NCI-H2171 treated with DMSO at 0.1 percent for 48 hours (cell line): ENCODE measurements at regions not wholly inside any gene's neighbourhood (a gene's known extent, or its start where the extent isn't known, plus 50 kb on each side); places are given as distances from the start of the nearest gene placed in this dataset.
A peak's percentile ranks its signal among the peaks of the same experiment; 100 is the strongest.

Experiments used
- DNase-seq: peaks from one replicate; lab custom pipeline; 2025; lab: John Stamatoyannopoulos, UW

DNA sequence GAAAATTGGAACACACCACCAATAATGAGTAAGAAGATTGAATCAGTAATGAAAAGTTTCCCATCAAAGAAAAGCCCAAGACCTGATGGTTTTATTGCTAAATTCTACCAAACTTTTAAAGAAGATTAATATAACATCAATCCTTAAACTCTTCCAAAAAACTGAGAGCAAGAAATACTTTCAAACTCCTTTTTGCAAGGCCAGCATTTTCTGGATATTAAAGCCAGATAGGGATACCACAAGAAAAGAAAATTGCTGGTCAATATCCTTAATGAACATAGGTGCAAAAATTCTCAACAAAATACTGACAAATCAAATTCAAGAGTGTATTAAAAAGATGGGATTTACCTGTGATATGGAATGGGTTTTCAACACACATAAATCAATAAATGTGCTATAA, 484.6 kb downstream of the ANKRD50 start:
- DNase-seq: no peak

DNA sequence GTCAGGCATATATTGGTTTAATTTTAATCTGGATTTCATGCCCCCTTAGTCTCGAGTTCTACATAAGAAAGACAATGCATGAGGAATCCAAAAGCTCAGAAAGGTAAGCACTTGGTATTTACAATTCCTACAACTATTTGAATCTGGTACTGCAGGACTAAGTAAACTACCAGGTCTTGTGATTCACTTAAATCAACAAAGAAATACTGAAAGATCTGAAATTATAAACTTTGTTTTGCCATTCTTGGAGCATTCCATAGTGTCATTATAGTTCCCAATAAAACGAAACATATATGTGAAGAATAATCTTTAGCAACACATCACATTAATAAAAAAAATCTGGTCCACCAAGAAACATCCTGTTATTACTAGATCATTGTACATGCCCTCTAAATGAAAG, 482.3 kb downstream of the ANKRD50 start:
- DNase-seq: no peak

DNA sequence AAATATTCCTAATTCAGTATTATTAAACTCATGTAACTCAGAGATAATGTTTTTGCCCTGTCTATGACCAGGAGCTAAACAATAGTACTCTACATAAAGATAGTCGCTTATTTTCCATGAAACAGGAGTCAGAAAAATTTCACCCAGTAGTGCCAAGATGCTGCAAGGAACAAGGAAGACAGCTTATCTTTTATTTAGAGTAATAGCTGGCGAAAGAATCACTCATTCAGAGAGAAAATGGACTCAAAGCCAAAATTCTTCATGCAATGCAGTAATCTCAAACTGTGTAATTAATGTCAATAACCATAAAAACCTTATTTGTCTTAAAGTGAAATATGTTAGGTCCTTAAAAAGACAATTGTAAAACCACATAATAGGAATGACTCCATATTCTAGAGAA, 477.8 kb downstream of the ANKRD50 start:
- no peak for DNase-seq

DNA sequence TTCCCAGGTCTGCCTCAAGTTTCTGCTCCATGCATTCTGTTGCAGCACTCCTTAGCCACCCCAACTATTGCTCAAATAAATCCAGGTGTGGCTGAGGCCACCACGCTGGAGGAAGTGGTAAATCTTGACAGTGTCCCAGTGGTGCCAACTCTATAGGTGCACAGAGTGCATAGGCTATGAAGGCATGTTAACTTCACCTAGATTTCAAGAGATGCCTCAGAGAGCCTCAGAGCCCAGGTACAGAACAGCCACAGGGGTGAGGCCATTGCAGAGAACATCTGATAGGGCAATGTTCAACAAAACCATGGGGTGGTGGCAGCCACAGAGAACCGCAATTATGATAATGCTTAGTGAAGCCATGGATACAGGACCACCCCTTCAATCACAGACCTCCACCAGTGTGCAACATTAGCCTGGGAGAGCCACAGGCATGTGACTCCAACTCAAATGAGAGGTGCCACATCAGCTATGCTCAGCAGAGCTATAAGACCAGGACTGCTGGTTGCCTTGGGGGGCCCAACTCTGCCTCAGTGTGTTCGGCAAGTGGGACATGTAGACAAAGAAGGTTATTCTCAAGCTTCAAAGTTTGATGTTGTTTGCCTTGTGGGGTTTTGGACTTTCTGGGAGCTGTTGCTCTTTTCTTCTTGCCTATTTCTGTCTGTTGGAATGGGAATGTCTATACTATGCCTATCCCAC, 468.7 kb downstream of the ANKRD50 start:
- no peak for DNase-seq

DNA sequence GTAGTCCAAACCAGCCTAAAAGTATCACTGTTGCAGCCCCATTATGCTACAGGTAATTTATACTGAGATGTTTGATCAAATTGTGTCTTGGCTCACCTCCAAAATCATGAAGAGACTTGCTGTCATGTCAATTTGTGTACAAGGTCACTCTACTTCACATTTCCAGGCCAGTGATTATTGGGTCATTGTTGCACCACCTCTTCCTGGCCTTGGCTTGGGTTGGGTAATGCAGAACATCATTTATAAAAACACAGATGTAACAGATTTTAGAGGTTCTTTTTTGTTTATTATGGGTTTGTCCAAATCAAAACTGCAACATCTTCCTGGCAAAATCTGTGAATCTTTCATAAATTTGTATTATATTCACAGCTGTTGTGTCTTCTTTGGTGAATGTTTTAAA, 459.5 kb downstream of the ANKRD50 start:
- no peak for DNase-seq

DNA sequence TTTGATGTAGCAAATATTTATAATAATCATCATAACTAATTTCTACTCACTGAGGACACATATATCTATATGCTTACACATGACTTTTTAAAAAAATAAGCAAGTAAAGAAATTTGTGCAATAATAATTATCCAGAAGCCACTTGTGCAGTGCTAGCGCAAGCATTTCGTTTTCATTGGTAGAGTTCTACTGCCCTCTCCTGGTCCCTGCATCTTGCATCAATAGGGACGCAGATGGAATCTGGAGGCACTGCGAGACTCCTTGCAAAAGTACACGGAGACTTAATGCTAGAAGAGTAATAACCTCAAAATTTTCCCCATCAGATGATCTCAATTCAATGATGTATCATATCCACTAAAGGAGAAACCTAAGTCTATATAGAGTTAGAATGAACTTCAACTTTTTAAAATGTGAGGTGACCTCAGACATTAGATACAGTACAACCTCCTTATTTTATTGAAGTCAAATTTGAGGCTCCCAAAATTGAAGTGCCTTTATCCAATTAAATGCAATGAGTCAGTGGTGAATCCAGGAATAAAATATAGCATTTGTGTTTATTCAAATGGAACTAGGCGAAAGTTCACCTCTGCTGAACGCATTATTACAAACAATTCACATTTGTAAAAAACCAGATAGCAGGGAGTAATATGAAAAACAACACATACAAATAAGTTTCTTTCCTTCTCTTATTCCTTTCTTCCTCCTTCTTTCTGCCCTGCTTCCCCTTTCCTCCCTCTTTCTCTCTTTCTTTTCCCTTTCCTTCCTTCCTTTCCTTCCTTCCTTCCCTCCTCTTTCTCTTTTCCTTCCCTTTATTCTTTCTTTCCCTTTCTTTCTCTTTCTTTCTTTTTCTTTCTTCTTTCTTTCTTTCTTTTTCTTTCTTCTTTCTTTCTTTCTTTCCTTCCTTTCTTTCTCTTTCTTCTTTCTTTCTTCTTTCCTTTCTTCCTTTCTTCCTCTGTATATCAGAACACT, 450.0 kb downstream of the ANKRD50 start:
- DNase-seq: peak; percentile 40

DNA sequence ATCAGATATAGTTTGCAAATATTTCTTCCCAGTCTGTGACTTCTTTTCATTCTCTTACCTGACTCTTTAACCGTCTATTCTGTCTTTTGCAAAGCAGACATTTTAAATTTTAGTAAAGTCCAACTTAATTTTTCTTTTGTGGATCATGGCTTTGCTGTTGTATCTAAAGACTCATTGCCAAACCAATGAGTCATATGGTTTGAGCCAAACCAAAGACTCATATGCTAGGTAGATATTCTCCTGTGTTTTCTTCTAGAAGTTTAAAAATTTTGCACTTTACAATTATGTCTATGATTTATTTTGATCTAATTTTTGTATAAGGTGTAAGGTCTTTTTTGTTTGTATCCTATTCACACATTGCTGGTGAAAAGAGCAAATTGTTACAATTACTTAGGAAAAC, 446.8 kb downstream of the ANKRD50 start:
- no peak for DNase-seq

DNA sequence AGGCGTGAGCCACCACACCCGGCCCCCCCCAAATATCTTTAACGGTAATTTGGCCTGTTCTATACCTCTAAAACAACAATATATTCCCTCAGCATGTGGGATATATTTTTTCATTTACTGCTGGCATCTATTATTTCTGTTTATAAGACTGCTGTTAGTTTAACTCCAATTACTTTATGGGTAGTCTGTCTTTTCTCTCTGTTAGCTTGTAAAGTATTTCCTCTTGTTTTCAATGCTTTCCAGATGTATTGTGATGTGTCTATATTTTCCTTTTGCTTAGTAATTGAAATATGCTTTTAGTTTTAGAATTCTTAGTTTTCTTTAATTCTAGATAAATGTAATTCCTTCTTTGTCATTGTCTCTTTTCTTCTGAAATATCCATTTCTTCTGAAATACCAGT, 445.8 kb downstream of the ANKRD50 start:
- no peak for DNase-seq

DNA sequence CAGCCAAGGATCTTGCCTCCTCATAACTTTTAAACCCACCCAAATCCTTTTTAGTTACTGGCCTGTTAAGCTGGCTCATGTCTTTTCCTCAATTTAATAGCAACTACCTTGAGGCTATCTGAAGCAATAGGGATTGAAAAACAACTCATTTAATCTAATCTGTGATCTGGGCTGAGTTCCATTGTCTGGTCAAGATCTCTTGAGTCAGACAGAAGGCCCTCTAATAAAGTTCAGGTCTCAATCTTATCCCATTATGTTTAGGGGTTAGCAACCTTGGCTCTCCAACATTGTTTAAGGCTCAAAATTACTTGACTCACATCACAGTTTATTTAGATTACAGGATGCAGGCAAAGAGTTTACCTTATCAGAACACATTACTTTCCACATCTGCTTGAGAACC, 436.1 kb downstream of the ANKRD50 start:
- DNase-seq: no peak

DNA sequence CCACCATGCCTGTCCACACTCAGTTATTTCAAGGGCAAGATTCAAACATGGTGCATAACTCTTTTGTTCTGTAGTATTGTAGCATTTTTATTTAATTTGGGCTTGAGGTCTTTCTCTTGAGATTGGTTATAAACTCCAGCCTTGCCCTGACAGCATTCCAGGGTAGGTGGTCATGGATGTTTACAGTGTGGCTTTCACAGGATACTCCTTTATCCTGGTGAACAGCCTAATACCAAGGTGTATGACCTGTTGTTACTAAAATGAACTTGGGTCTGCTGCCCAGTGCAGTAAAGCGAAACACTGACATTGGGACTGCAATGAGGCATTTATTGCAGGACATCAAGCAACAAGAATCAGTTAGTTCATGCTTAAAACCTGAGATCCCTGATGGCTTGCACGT, 434.8 kb downstream of the ANKRD50 start:
- DNase-seq: no peak

DNA sequence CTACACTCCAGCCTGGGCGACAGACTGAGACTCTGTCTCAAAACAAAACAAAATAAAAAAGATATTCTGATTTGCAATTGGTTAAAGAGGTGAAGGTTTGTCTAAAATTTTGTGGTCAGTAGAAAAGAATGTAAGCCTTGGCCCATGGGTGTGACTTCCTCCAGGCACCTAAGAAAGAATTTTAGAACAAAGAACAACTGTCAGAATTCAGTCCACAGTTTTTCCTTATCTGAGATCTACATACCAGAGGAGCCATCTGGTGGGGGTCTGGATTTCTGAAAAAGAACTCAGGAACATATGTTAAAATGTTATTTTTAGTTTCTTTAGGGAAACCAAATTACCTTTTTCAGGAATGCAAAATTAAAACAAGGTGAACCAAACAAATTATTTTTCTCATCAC, 434.1 kb downstream of the ANKRD50 start:
- no peak for DNase-seq

DNA sequence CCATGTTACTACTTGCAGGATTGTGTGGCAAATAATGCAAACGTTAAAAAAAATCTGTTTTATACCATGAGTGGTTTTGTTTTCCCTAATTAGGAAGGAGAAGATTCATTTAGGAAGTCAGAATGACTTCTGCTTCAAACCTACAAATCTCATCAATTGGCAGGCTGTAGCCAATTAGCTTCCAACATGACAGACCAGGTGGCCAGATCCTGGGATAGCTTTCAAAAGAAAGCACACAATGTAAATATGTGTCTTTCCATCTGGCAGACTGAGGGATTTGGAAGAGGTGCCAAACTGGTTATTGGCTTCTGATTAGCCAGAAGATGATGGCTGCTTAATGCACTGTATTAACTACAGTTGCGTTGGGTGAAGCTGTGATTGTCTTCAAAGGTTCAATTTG, 432.8 kb downstream of the ANKRD50 start:
- peak; percentile 32 for DNase-seq

DNA sequence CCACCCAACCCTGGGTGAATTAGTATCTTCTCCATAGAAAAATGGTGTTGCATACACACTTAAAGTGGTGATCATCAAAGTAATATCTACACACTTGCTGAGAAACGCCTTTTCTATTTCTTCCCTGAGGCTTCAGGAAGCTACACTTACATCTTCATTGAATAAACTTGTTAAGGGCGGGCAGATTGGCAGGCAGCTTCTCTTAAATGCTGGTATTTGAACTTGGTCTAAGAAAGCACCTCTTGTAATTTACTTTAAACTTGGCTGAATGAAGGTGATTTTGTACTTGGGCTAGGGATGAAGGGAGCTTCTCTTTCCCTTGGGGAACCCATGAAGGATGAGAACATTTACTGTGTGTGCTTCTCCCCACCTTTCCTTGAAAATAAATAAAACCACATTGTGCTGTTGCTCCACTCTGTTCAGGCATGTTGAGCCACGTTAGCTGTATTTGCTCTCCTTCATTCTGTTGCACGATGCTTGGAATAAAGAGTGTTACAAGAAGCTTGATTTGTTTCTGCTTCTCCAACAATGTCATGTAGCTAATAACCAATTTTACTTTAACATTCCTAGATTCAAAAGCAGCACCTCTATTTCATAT, 430.1 kb downstream of the ANKRD50 start:
- no peak for DNase-seq

DNA sequence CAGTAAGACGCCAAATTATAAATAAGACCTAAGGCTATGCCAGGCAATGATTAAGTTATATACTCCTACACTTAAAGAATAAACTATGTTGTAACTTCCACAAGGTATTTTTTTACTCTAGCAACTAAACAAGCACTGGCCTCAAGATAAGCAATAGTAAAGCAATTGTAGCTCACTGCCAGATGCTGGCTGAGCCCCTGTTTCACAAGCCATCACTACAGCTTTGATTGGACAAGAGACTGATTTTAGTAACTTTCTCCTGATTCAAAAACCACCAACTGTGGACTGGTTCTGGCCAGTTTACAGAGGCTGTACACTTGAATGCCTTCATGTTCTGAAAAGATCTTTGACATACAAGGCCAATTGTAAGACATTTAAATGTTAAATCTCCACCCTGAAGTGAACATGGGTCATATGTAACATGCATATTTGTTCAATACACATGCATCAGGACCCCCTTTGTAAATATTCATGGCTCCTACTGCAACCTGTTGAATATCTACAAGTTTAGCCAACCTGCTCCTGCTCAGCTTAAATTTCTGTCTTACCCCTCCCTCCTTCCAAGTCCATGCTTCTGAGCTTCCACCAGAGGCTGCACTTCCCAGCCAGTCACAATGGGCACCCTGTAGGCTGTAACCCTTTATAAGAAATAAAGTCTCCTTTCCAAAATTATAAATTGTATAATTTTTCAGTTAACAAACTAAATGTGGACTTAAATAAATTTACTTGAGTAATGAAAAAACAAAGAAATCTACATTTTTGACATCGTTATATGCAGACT, 423.6 kb downstream of the ANKRD50 start:
- no peak for DNase-seq

DNA sequence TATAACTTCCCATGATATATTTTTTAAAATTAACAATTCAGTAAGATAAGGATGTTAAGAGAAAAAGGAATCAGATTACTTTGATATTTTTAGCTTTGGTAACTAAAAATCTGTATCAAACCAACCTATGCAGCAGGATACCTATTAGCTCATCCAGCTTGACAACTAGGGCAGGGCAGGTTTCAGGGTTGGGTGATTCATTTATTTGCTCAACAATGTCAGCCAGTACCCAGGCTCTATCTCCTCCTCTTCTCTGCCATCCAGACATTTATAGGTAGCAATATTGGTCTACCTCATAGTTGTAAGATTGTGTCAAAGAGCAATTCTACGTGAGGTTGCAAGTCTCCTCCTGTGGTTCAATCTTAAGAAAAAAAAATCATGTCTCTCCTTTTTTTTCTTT, 421.9 kb downstream of the ANKRD50 start:
- no peak for DNase-seq

DNA sequence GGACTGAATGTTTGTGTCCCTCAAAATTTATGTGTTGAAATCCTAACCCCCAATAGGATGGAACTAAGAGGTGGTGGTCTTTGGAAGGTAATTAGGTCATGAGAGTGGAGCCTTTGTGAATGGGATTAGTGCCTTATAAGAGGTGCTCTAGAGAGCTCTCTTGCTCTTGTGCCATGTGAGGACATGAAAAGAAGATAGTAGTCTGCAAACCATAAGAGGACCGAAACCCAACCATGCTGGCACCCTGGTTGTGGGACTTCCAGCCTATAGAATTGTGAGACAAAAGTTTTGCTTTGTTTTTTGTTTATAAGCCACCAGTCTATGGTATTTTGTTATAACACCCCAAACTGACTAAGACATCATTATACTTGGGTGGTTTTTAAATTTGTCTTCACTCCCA, 417.1 kb downstream of the ANKRD50 start:
- no peak for DNase-seq

DNA sequence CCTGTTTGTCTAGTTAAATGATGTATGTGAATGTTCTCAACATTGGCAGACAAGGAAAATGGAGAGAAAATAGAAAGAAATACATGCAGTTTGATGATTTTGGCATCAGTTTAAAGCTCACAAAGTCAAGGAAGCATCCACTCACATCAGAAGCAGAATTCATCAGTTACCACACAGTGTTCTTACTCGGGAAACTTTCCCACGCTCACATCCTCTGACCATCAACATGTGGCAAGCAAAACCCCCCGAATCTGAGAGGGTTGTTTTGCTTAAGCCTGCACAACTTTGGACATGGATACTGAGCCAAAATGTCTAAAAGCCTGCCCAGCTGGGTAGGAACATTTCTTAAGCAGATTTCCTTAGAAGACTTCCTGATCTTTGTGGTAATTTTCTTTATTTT, 407.6 kb downstream of the ANKRD50 start:
- DNase-seq: no peak

DNA sequence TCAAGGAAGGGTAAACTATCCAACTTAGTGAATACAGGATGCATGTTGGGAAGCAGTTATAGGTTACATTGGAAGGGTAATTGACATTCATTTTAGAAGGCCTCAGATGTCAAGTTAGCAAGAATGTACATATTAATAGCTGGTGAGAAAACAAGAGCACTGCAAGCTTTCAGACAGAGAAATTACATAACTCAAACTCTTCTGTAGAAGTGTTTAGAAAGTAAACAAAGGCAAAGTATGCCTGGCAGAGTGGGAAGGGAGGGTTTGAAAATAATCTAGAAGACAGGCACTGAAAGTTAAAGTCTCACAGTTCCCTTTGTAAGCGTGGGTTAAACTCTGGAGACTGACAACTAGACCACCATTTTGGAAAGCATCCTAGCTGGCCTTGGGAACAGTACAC, 406.2 kb downstream of the ANKRD50 start:
- DNase-seq: no peak

DNA sequence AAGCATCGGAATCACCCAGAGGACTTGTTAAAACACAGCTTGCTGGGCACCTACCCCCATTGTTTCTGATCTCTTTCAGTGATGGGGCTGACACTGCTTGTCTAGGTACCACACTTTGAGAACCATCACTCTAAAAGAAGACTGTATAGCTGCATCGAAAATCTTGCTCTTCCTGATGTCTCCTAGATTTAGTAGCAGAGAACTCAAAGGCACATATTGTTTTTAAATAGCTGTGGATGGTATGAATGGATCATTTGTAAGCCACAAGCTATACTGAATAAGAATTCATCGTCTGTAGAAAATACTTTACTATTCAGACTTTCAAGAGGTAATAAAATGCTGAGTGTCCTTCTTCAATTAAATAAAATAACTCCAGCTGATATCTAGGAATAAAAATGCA, 405.4 kb downstream of the ANKRD50 start:
- no peak for DNase-seq

DNA sequence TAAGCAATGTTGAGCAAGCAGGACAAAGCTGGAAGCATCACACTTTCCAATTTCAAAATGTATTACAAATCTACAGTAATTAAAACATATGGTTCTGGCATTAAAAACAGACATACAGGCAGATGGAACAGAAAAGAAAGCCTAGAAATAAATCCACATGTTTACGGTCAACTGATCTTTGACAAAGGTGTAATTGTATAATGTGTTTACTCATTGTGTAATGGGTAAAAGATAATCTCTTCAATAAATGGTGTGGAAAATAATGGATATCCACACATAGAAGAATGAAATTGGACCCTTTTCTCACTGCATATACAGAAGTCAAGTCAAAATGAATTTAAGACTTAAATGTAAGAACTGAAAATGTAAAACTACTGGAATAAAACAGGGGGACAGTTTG, 394.2 kb downstream of the ANKRD50 start:
- peak; percentile 27 for DNase-seq

DNA sequence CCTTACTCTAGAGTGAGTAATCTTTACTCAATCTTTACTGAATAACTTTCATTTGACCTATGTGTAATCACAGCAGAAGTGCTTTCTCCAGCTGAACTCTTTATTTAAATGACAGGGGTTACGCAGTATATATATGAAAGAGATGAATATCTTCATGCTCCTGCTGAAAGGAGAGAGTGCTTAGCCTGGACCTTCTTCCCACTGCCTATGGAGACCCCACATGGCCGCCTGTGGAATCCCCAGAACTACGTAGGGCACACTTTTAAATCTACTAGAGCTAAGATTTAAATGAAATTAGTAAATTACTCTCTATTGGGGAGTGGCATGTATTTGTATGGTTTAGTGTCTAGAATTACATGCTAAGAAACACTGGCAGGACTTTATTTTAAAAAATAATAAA, 391.2 kb downstream of the ANKRD50 start:
- no peak for DNase-seq
